K562 (cell line): ENCODE measurements at regions not wholly inside any gene's neighbourhood (a gene's known extent, or its start where the extent isn't known, plus 50 kb on each side); places are given as distances from the start of the nearest gene placed in this dataset.

ENCODE experiments used
- ATAC-seq: fragments of 200-7000 bp; cut with Tn5 transposase; 3 replicates; pipeline ENCODE4 v1.9.1; 2020; ENCODE audit warnings: moderate library complexity
- BruUV-seq: library from RNA; stranded (reverse); fragments of 400-500 nt; replicated peaks from 2 replicates; lab custom pipeline; 2021; lab: Mats Ljungman, UMichigan
- CTCF ChIA-PET: fragments of 300-600 bp; formaldehyde crosslinking; extraction: SDS; loops from one replicate; lab custom pipeline; 2021; ENCODE audit warnings: low intra/inter-chr PET ratio; lab: Yijun Ruan, JAX
- POLR2A ChIA-PET: fragments of 300-600, 350-650 bp; sonication (Branson Sonifier 250); formaldehyde crosslinking; extraction: SDS; loops from one replicate; lab custom pipeline; 2021; ENCODE audit warnings: antibody characterized with exemption, inconsistent platforms; lab: Yijun Ruan, JAX
- DNase-seq, 4 experiments: peaks; one replicate each; pipeline versions ENCODE4 v3.0.0 to v3.0.0-alpha.2; 2011 to 2018; ENCODE audit warnings: low spot score in 3 of 4, mixed read lengths in 3 of 4; ENCODE audit errors: extremely low read depth in 1 of 4
- FAIRE-seq: peaks from 2 replicates; lab custom pipeline; 2011; peaks lifted over from hg19 to GRCh38; lab: Jason Lieb, UNC
- H2AFZ ChIP-seq: 2 replicates; pipeline ENCODE4 v1.6.0; 2011; ENCODE audit warnings: low read depth, low read length, control low read depth, inconsistent platforms
- H3K27ac ChIP-seq: fragments of 200-600 bp; 3 replicates; pipeline ENCODE4 v1.8.0; 2011; ENCODE audit warnings: low read depth, mild to moderate bottlenecking, control low read depth, inconsistent platforms, low read length, moderate library complexity, mixed read lengths; ENCODE audit errors: extremely low read depth
- H3K27me3 ChIP-seq, 2 experiments: fragments of 300-600 bp in 1 of 2; 2 replicates in 1 of 2; 3 replicates in 1 of 2; pipeline versions ENCODE4 v1.6.0 to v1.8.0; 2011; ENCODE audit warnings: inconsistent platforms in 2 of 2, low read length in 2 of 2, mild to moderate bottlenecking in 1 of 2, mixed read lengths in 1 of 2, moderate library complexity in 1 of 2; ENCODE audit not compliant: control insufficient read depth in 2 of 2, insufficient read depth in 2 of 2
- H3K36me3 ChIP-seq: fragments of 300-600 bp; 3 replicates; pipeline ENCODE4 v1.8.0; 2011; ENCODE audit warnings: mild to moderate bottlenecking, low read length, inconsistent platforms; ENCODE audit not compliant: control insufficient read depth, insufficient read depth
- H3K4me1 ChIP-seq, 2 experiments: fragments of 200-600 bp in 1 of 2; replicated peaks in 1 of 2; 2 replicates in 1 of 2; 3 replicates in 1 of 2; pipeline versions ENCODE4 v1.5.1 to v1.8.0; 2011; ENCODE audit warnings: inconsistent platforms in 2 of 2, low read length in 2 of 2, mild to moderate bottlenecking in 1 of 2, mixed read lengths in 1 of 2, moderate library complexity in 1 of 2; ENCODE audit not compliant: control insufficient read depth in 2 of 2, insufficient read depth in 2 of 2
- H3K4me2 ChIP-seq: 2 replicates; pipeline ENCODE4 v1.6.1; 2011; ENCODE audit warnings: low read length, control low read depth, inconsistent platforms, mixed read lengths; ENCODE audit not compliant: insufficient read depth
- H3K4me3 ChIP-seq: fragments of 200-600 bp; sonication (generic), shearing (Covaris generic); 2 replicates; pipeline ENCODE4 v1.5.1; 2016; ENCODE audit warnings: control low read depth, inconsistent platforms
- H3K79me2 ChIP-seq: fragments of 200-600 bp; 3 replicates; pipeline ENCODE4 v1.8.0; 2011; ENCODE audit warnings: low read length, inconsistent platforms; ENCODE audit not compliant: control insufficient read depth, insufficient read depth
- H3K9ac ChIP-seq, 2 experiments: 2 replicates each; pipeline versions ENCODE4 v1.6.0 to v1.6.1; 2011; ENCODE audit warnings: low read depth in 2 of 2, low read length in 2 of 2, control low read depth in 1 of 2, inconsistent platforms in 1 of 2, mild to moderate bottlenecking in 1 of 2, mixed read lengths in 1 of 2; ENCODE audit not compliant: insufficient read depth in 1 of 2
- H3K9me1 ChIP-seq: one replicate; pipeline ENCODE4 v1.6.0; 2011; ENCODE audit warnings: inconsistent platforms, mild to moderate bottlenecking, low read length, moderate library complexity; ENCODE audit not compliant: control insufficient read depth, insufficient read depth
- H3K9me3 ChIP-seq: replicated peaks from 2 replicates; pipeline ENCODE4 v1.5.1; 2011; ENCODE audit warnings: low read depth, low read length, inconsistent platforms; ENCODE audit not compliant: control insufficient read depth, insufficient read depth
- H4K20me1 ChIP-seq: replicated peaks from 2 replicates; pipeline ENCODE4 v1.6.1; 2011; ENCODE audit warnings: low read length, inconsistent platforms, mixed read lengths; ENCODE audit not compliant: control insufficient read depth, insufficient read depth
- BCLAF1 ChIP-seq, 2 experiments: fragments of 450-650 bp in 1 of 2; IDR thresholded peaks; 2 replicates each; pipeline ENCODE4 v1.6.1; 2011 to 2017; ENCODE audit warnings: low read depth in 2 of 2, antibody characterized with exemption in 1 of 2, borderline replicate concordance in 1 of 2, low read length in 1 of 2, mild to moderate bottlenecking in 1 of 2, mixed read lengths in 1 of 2; ENCODE audit not compliant: control insufficient read depth in 1 of 2
- CLOCK ChIP-seq: fragments of 250-450 bp; sonication (Bioruptor Pico); IDR thresholded peaks from 2 replicates; pipeline ENCODE4 v1.4.0; 2020; ENCODE audit warnings: mild to moderate bottlenecking, moderate library complexity, borderline replicate concordance
- ELF4 ChIP-seq: fragments of 450-650 bp; formaldehyde crosslinking; IDR thresholded peaks from 2 replicates; pipeline ENCODE4 v1.4.0; 2022; ENCODE audit warnings: missing genetic modification characterization
- GMEB1 ChIP-seq: fragments of 250-450 bp; sonication (Bioruptor Pico); IDR thresholded peaks from 2 replicates; pipeline ENCODE4 v1.4.0; 2020; ENCODE audit warnings: mild to moderate bottlenecking
- KHSRP ChIP-seq: fragments of 450-650 bp; IDR thresholded peaks from 2 replicates; pipeline ENCODE4 v1.6.1; 2017
- L3MBTL2 ChIP-seq: fragments of 450-650 bp; IDR thresholded peaks from 2 replicates; pipeline ENCODE4 v1.6.1; 2016; ENCODE audit warnings: mild to moderate bottlenecking, moderate library complexity
- MYNN ChIP-seq, 2 experiments: sonication (generic); formaldehyde crosslinking in 1 of 2; IDR thresholded peaks; 2 replicates each; pipeline versions ENCODE4 v1.5.0 to v1.6.1; 2016 to 2020; ENCODE audit warnings: antibody characterized with exemption in 1 of 2, missing genetic modification reagents in 1 of 2
- RAD51 ChIP-seq: fragments of 450-650 bp; IDR thresholded peaks from 2 replicates; pipeline ENCODE4 v1.7.1; 2016; ENCODE audit warnings: low read depth, mild to moderate bottlenecking, borderline replicate concordance
- SP1 ChIP-seq: sonication (generic); formaldehyde crosslinking; IDR thresholded peaks from 2 replicates; pipeline ENCODE4 v1.8.1; 2022; ENCODE audit warnings: mild to moderate bottlenecking, missing genetic modification reagents
- STAT5A ChIP-seq: IDR thresholded peaks from 2 replicates; pipeline ENCODE4 v1.6.1; 2012; ENCODE audit warnings: low read length, inconsistent platforms, borderline replicate concordance
- TFE3 ChIP-seq: fragments of 450-650 bp; formaldehyde crosslinking; IDR thresholded peaks from 2 replicates; pipeline ENCODE4 v1.4.0; 2020; ENCODE audit warnings: mild to moderate bottlenecking, mixed read lengths
- ZNF143 ChIP-seq: sonication (generic); formaldehyde crosslinking; IDR thresholded peaks from 2 replicates; pipeline ENCODE4 v1.9.0; 2022; ENCODE audit warnings: mild to moderate bottlenecking, missing genetic modification reagents
- WGBS: fragments of 100-300 bp; shearing (Covaris generic); methylation state at CpG from one replicate; pipeline ENCODE4 v1.1.6; 2016; ENCODE audit warnings: low coverage, mixed read lengths; ENCODE audit not compliant: insufficient coverage; ENCODE audit errors: missing lambda C conversion rate; 5-methylcytosine and 5-hydroxymethylcytosine counted together
- in situ Hi-C: fragments of 300-500 bp; cut with MboI; formaldehyde crosslinking; loops from 4 replicates; pipeline ENCODE4 v1.15.0; 2018; ENCODE audit warnings: inconsistent platforms, mixed read lengths
- intact Hi-C: fragments of 100-400 bp; cut with micrococcal nuclease; formaldehyde crosslinking; loops from 2 replicates; pipeline ENCODE4 v1.14.2; 2022

GRCh38 chr7:83876593-83876992, 227.7 kb upstream of the SEMA3E start:
- Histone ChIP-seq H3K4me3 (no peak overlapping the region), H3K9me3 (no peaks in the 10 kb centered on the region), H3K9me1 (no peaks in the 10 kb centered on the region), H3K9ac (no peak overlapping the region), H3K79me2 (no peaks in the 10 kb centered on the region), H3K4me2 (no peak overlapping the region), H4K20me1 (no peaks in the 10 kb centered on the region), H3K36me3 (no peaks in the 10 kb centered on the region), H3K27ac (no peak overlapping the region), H2AFZ (no peak overlapping the region), H3K27me3 (no peaks in the 10 kb centered on the region), H3K4me1 (no peaks in the 10 kb centered on the region)
- ChIA-PET POLR2A (no interaction called here), CTCF (no interaction called here)
- ATAC-seq (no peak), FAIRE-seq (no peak), DNase-seq (no peak)
- intact Hi-C loops (no loop called here), in situ Hi-C loops (no loop called here)
- BruUV-seq, result no TSS peak
- 5% methylated on average over 2 of the region's 2 CpGs for WGBS
- TF ChIP-seq L3MBTL2 (no peak), ZNF143 (no peak), STAT5A (no peak), TFE3 (CRISPR knock-in tag) (no peak), BCLAF1 (IDR thresholded peaks at IDR 0.05; ENCODE audit: borderline replicate concordance in 1 of 2, control insufficient read depth in 1 of 2, low read depth in 2 of 2, low read length in 1 of 2) (no peak), GMEB1 (CRISPR knock-in tag) (no peak), RAD51 (no peak), ELF4 (CRISPR knock-in tag) (no peak), KHSRP (no peak), SP1 (CRISPR knock-in tag) (no peak), MYNN (IDR thresholded peaks at IDR 0.05) (no peak), MYNN (CRISPR knock-in tag; IDR thresholded peaks at IDR 0.05) (no peak), CLOCK (no peak)
